Fibroblast of the aortic adventitia (primary cell): ENCODE measurements at regions not wholly inside any gene's neighbourhood (a gene's known extent, or its start where the extent isn't known, plus 50 kb on each side); places are given as distances from the start of the nearest gene placed in this dataset.
"Not testable (repeated sequence)": the region's sequence is repeated elsewhere in the genome, so short reads cannot be mapped to it uniquely, and the experiment has no call there.

Source experiments
- DNase-seq: peaks from one replicate; pipeline ENCODE4 v3.0.0-alpha.2; 2010; ENCODE audit warnings: low read depth
- H3K4me3 ChIP-seq: 2 replicates; pipeline ENCODE4 v1.5.1; 2011; ENCODE audit warnings: low read depth, mild to moderate bottlenecking, control low read depth, low read length, moderate library complexity
- TF ChIP-seq, protein P1 (sequence below): IDR thresholded peaks from 2 replicates; pipeline ENCODE4 v1.5.1; 2011; ENCODE audit warnings: mild to moderate bottlenecking, low read length, control low read depth, inconsistent platforms; ENCODE audit not compliant: insufficient read depth

- H3K4me3 ChIP-seq: not testable (repeated sequence)
These were observed 88.6 kb upstream of the NFIL3 start for GRCh38 chr9:91512235-91512634.

GRCh38 chr9:91503673-91504081 is 80.0 kb upstream of the NFIL3 start:
- DNase-seq: no peak
- H3K4me3 ChIP-seq: no peak overlapping the region
- TF ChIP-seq, protein P1, sequence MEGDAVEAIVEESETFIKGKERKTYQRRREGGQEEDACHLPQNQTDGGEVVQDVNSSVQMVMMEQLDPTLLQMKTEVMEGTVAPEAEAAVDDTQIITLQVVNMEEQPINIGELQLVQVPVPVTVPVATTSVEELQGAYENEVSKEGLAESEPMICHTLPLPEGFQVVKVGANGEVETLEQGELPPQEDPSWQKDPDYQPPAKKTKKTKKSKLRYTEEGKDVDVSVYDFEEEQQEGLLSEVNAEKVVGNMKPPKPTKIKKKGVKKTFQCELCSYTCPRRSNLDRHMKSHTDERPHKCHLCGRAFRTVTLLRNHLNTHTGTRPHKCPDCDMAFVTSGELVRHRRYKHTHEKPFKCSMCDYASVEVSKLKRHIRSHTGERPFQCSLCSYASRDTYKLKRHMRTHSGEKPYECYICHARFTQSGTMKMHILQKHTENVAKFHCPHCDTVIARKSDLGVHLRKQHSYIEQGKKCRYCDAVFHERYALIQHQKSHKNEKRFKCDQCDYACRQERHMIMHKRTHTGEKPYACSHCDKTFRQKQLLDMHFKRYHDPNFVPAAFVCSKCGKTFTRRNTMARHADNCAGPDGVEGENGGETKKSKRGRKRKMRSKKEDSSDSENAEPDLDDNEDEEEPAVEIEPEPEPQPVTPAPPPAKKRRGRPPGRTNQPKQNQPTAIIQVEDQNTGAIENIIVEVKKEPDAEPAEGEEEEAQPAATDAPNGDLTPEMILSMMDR: no peak

More at GRCh38 chr9:91512235-91512634, 88.6 kb upstream of the NFIL3 start:
- DNase-seq: not testable (repeated sequence)

GRCh38 chr9:91502913-91503672 is 79.5 kb upstream of the NFIL3 start:
- no peak for DNase-seq
- no peak overlapping the region for H3K4me3 ChIP-seq
- TF ChIP-seq, protein P1: no peak

DNA sequence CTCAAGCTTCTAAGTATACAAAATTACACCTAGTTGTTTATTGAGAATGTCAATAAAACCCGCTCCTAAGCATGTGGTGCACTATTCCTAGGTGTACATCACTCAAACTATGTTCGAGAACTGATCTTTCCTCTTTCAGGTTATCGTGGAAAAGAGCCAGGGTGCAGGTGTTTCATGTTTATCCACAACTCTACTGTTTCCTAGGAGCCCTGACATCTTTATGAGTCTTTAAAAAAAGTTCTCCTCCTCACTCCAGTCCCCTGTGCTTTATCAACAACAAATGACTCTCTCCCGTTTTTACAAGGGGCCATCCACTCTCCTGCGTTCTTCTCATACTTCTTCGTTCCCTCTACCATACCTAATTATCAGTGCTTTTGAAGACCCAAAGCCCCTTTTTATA is 78.8 kb upstream of the NFIL3 start:
- TF ChIP-seq, protein P1: no peak
- DNase-seq: no peak
- H3K4me3 ChIP-seq: no peak overlapping the region

- no peak overlapping the region for H3K4me3 ChIP-seq
- TF ChIP-seq, protein P1: no peak
- peak; percentile 89 for DNase-seq
These were observed 76.9 kb upstream of the NFIL3 start for GRCh38 chr9:91500509-91501014.

DNA sequence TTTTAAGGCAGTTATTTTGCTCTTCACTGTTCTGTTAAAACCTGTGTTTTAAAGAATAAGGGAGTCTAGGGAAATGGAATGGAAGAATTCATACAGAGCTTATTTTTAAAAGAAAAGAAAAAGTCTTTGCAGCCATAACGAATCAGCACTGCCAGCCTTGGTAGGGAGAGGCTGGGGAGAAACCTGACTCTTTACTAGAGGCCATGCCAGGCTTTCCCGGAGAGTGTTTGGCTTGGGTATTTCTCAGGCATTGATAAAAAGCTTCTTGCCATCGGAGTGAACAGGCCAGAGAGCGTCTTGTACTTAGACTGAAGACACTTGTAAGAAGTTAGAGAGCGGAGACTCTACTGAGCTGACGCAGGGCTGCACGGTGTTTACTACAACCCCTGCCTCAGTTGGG is 72.7 kb upstream of the NFIL3 start:
- TF ChIP-seq, protein P1: no peak
- no peak overlapping the region for H3K4me3 ChIP-seq
- DNase-seq: peak; percentile 52

GRCh38 chr9:91495450-91495849 is 71.8 kb upstream of the NFIL3 start:
- DNase-seq: peak; percentile 93
- H3K4me3 ChIP-seq: no peak overlapping the region
- TF ChIP-seq, protein P1: no peak
